HG02885 (cell line): ENCODE measurements at regions not wholly inside any gene's neighbourhood (a gene's known extent, or its start where the extent isn't known, plus 50 kb on each side); places are given as distances from the start of the nearest gene placed in this dataset.
A peak's percentile ranks its signal among the peaks of the same experiment; 100 is the strongest.
"Not testable (repeated sequence)": the region's sequence is repeated elsewhere in the genome, so short reads cannot be mapped to it uniquely, and the experiment has no call there.

Experiments used
- ATAC-seq: cut with Tn5 transposase; IDR thresholded peaks from one replicate; pipeline ENCODE4 v1.9.1; 2021; ENCODE audit warnings: mild to moderate bottlenecking; ENCODE audit not compliant: unreplicated experiment, poor library complexity

DNA sequence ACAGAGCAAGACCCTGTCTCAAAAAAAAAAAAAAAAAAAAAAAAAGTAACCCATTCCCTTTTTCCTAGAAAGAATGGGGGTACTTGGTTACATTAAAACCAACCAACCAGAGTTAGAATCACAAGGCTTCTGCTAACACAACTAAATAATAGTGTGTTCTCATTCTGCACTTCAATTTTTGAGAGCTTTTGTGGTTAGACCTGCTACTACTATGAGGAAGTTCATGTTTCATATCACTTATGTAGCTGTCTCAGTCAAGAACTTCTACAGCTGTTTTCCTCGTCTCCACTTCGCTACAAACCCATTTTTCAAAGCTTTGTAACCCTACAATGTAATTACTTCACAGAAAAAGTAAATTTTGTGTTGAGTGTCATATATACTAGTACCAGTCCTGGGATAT lies 58.3 kb downstream of the PDHA2 start:
- peak; percentile 56 for ATAC-seq

DNA sequence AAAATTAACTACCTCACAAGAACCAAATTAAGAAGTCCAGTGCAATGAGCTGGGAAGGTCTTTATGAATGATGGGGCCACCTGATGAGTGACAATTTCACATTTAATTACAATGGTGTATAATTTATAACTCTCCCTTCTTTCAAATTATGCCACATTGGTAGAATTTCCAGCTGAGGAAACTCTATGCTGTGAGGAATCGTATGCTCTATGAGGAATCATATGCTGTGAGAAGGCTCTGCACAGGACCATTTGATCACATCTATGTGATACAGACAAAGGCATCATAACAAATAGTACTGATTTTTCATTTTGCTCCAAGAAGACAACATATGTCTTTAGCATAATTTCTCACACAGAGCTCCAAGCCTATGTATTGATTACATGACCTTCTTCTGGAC lies 69.3 kb downstream of the PDHA2 start:
- ATAC-seq: no peak

DNA sequence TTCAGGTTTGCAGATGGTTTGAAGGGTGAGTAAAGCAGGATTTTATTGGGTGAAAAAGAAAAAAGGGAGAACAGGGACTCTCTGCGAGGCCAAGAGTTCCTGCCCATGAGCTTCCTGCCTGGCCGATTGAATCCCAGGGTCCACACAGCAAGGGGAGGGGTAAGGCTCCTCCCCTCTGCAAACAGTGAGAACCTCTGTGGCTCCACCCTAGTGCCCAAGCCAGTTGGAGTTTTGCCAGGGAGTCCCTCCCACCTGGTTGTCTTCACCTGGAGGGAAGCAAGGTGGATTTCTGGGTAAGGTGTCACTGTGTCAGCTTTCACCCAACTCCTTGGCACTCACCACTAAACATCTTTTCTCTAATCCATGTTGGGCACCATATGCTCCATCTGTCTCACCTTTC lies 70.9 kb downstream of the PDHA2 start:
- ATAC-seq: no peak

DNA sequence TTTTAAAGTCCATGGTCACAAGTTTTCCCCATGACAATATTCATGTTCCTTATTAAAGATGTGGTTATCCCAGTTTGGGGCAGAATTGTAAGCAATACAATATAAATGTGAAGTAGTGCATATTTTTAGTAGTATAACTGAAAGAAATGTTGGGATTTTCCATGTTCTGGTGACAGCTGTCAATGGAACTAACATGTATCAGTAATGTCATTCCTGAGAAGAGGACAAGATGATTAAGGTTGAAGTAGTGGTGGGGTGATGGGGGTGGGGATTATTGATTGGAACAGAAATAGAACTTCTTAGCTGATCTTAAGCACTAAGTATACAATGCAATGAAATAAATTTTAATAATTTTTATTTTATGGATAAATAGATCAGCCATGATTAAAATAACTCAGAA lies 81.6 kb downstream of the PDHA2 start:
- ATAC-seq: no peak

DNA sequence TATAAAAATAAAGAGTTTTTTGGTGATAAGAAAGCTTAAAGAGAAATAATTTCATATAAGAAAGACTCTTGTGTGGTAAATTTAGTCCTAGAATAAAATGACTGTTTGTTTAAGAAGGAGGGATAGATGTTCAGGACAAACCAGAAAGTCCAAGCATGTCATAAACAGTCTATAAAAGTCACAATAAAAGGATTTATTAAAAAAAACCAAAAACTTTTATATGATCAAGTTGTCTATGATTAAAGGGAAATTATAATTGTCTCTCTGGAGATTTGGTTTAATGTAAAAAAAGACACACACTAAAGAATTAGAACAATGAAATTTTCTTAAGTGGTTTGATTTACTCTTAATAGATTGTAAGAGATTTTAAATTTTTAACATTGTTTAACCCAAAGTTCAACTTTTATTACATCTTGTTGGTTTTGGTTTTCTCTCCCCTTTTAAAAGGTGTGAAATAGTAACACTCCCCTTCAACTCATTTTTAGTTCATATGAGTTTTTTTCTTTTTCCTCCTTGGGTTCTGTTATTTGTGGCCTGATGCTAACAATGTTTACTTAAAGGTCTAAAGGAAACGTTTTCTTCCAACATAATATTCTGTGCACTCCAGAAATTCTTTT lies 89.7 kb downstream of the PDHA2 start:
- no peak for ATAC-seq

DNA sequence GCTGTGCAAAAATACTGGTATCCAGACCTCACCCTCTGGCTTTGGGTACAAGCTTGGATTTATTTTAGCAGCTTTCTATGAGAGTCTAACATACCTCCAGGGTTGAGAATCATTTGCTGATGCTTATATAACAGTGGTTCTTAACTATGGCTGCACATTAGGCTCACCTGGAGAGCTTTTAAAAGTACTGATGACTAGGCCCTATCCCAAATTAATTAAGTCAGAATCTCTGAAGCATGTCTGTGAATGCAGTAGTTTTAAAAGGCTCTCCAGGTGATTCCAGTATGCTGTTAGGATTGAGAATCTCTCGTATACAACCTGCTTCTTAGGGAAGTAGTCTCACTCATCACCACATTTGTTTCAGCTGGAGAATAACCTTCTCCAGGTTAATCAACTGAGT lies 99.2 kb downstream of the PDHA2 start:
- no peak for ATAC-seq

DNA sequence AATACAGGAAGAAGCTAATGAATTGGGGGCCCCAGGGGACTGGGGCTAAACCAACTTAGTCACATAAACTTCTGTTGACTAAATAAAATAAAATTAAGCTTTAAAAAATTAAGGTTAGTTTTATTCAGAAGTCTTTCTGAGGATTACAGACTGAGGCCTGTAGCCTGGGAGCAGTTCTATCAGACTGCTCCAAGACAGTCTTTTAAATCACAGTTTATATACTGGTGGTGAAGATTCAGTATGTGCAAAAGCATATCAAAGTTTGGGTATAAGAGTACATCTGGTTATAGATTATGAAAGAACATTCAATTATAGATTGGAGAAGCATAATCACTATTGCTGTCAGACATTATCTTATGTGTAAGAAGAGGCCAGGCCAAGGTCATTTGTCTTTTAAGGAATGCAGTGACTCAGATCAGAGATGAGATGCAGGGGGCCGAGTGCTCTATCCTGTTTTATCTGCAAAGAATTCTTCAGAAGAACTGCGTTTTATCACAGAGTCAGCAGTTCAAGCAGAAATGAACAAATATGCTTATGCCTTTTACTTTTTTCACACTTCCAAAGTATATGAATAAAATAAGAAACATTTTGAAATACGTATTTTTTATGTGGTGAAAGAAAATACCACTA lies 109.4 kb downstream of the PDHA2 start:
- ATAC-seq: no peak

DNA sequence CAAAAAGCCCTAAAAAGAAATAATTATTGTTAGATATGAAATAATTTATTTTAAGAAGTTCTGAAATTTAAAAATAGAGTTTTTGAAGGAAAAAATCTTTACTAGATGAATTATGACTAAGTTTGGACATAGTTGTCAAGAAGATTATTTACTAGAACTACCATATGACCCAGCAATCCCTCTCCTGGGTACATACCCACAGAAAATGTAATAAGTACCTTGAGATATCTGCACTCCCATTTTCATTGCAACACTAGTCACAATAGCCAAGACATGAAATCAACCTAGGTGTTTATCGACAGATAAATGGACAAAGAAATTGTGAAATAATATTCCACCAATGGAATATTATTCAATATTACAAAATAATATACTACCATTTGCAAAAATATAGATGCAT lies 109.9 kb downstream of the PDHA2 start:
- ATAC-seq: no peak

DNA sequence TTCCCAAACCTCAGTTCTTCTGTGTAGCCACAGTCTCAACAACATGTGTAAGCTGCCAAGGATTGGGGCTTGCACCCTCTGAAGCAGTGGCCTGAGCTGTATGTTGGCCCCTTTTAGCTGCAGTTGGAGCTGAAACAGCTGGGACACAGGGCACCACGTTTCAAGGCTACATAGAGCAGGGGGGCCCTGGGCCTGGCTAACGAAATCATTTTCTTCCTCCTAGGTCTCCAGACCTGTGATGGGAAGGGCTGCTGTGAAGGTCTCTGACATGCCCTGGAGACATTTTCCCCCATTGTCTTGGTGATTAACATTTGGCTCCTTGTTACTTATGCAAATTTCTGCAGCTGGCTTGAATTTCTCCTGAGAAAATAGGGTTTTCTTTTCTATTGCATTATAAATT lies 112.6 kb downstream of the PDHA2 start:
- not testable (repeated sequence) for ATAC-seq

DNA sequence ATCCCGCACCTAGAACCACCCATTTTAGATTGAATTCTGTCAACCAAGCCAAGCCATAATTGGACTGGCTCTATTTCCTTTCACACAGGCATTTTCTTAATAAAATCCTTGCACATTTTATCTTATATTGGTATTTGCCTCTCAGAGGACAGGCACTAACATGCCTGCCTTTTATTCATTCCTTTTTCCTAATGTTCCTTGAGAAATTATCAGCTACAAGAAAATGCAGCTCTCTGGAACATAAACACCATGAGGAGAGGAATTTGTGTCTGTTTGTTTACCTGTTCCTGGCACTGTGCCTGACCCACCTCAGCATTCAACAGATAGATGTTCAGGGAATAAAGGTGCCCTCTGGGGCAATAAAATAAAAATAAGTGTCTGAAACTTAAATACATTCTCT lies 116.2 kb downstream of the PDHA2 start:
- ATAC-seq: no peak

DNA sequence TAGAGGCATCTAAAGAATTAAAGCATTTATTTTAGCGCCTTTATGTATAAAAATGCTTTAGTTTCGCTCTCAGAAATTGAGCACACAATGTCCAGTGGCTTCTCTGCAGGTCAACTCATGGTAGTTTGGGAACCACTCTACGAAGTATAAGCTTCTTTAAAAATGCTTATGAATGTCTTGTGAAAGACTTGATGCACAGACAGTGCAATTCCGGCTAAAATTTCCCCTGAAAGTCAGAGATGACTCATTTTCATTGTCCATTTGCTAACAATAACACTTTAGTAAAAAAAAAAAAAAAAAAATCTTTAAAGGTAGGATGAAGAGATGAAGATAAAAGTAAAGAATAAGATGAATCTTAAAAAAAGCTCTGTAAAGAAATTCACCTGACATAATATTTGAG lies 117.2 kb downstream of the PDHA2 start:
- no peak for ATAC-seq

DNA sequence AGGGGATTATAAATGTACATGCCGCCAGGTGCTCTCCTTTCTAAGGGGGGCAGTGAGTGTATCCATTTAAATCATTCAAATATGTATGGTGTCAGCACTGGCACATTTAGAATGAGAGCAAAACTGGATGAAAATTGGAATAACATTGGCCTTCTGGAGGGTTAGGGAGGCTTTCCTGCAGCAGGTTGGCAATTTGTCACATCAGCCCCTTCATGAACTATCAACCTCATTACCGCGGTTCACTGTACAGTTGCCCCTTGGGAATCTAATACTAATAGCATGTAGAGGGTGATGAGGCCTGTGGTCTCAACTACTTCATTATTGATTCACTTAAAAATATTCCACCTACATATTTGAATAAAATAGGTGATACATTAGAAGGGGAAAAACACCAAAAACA lies 117.9 kb downstream of the PDHA2 start:
- ATAC-seq: no peak

DNA sequence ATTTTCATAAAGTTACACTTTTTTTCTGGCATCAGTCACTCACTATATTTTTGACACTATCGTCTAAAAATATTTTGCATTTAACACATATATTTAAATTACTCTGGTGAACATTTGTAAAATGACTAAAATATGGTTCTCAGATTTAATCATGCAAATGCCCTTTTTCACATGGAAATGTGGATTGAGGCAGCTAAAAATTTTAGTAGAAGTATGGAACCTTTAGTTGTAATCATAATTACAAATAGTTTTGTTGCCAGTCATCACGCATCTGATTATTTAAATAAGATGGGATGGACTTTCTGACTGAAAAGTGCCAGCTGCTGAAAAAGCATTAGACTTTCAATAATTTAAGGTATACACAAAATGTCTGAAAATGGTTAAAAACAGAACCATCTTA lies 119.3 kb downstream of the PDHA2 start:
- no peak for ATAC-seq

DNA sequence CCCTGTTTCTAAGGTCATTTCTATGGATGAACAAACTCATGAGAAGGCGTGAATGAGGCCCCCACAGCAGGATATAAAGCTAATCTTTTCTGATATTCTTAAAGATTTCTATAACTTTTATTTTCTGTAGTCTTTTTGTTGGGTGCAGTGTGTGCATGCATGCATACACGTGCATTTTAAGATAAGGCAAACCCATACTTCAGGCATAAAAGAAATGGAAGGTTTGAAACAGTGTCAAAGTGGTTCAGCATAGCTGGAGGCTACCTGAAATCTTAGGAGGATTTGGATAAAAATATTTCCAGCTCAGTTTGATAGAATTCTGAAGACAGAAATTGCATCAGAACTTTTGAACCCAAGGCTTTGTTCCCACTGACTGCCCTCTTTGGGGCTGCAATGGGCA lies 119.7 kb downstream of the PDHA2 start:
- ATAC-seq: no peak

DNA sequence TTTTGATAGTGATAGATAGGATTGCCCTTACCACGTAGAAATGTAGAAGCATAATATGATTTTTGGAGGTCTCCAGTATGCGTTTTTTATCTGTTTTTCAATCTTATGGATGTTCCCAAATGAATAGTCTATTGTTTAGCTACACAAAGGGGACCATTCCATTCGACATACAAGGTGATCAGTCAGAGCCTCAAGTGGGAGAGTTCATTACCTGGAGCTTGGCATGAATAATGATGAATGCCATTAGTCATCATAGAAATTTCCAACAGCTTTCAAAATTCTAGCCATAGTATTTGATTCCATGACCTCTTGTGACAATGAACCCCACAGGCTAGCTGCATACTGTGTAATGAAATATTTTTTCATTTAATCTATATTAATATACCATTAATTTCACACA lies 123.6 kb downstream of the PDHA2 start:
- no peak for ATAC-seq

DNA sequence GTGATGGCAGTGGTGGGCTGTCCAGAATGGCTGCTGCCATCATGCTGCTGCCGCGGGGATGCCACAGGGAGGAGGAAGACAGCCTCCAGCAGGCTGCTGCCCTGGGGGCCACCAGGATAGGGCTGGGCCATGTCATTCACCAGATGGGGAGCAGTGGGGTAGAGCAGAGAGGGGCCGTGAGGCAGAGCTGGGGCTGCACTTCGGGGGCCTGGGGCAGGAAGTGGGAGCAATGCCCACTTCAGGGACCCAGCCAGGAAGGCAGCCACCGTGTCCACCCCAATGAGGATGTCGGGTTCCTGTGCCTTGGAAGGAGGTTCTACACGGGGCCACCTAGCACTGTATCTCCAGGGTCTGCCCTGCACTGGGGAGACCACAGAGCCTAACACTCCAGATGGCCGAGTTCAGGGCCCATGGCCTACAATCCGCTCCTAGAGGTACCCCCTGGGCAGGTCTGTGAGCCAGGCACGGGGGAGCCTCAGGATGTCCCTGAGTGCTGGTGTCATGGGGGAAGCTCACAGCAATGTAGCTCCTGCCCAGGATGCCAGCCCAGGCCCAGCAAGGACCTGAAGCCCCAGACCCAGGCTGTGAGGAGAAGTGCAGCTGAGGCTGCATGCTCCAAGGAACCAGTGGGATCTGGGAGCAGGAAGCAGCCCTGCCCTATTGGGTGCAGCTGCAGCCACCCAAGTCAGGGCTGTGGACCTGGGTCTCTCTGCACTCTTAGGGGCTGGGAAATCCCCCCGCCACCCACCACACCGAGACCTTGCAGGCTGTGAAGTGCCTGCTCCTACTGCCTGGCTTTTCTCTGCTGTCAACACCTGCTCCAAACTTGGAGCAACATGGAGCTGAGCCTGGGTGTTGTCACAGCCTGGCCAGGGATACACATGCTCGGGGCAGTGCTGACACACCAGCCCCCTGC lies 140.3 kb downstream of the PDHA2 start:
- ATAC-seq: no peak

DNA sequence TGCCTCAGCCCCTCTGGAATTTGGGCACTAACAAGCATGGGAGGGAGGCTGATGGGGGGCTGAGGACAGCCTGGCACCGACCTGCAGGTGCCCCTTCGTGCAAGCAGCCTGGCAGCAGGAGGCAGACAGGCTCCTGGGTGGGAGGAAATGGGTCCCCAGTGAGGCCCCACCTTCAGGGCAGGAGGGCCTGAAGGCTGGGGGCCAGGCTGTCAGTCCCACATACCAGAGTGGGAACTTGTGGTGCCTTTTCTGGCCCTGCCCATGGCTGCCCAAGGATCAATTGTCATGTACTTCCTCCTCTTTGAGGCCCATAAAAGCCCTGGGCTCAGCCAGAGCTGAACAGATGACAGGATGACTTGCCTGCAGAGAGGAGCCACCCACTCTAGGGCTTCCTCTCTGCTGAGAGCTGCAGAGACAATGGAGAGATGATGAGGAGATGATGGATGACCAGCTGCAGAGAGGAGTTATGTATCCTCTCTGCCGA lies 141.0 kb downstream of the PDHA2 start:
- no peak for ATAC-seq

DNA sequence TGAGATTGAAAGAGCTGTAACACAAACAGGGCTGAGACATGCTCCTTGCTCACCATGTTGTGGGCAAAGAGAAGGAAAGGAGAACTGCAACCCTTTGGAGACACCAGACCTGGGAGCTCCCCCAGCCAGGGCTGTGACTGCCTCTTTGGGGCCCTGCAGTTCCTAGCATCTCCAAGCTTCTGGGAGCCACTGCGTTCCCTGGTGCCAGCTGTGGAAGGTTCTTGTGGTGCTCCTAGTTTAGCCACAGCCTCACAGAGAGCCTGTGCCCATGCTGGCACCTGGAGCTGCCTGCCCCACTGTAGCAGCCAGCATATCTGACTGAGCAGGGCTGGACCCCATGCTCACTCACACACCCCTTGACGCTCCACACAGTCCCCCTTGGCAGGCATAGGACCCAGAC lies 141.7 kb downstream of the PDHA2 start:
- no peak for ATAC-seq

DNA sequence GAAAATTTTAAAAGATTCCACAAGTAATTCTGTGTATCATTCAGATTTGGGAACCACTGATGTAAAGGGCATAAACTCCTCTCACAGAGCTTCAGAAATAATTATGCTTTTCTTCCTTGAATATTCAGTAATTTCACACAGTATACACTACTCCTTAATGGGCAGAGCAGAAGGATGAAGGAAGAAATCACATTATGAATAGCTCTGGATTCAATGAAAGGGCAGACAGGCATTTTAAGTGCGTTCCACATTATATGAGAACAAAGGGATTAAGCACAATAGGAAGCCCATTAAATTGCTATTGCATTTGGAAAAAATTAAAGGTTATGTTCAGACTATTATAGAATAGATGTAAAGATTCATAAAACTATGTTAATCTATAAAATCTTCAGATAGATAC lies 142.6 kb downstream of the PDHA2 start:
- no peak for ATAC-seq

DNA sequence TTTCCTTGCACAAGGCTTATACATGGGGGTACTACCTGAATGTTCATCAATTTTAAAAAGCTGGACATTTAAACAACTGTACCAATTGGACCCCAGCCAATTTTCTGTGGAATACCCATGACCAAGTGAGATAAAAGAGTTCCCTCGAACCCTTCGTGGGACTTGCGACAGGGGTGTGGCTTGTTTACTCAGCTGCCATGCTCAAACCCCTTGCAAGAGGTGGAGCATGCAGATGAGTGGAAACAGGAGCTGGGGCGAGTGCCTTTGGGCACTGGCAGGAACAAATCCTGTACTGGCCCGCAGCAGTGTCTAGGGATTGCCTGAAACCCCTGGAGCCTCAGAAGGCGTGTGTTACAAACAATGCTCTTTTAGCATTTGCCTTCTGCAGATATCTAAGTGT lies 144.2 kb downstream of the PDHA2 start:
- no peak for ATAC-seq

DNA sequence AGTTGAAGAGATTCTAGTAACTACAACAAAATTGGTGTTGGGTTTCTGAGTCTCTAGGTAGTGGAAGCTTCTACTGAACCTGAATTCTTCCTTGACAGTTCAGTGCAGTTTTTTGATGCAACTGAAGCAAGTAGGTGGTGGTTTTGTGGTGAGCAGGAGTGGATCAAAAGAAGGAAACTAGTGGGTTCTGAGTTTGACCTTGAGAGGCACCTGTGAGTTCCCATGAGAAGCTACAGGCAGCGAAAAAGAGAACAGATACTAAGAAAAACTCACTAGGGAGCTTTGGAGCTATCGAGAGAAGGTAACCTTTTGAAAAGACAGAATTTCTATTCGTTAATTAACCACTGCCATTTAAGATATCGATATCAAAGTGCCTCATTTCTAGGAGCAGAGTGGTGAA lies 145.2 kb downstream of the PDHA2 start:
- no peak for ATAC-seq
